Nephron progenitor cell (in vitro differentiated cells): ENCODE measurements at regions not wholly inside any gene's neighbourhood (a gene's known extent, or its start where the extent isn't known, plus 50 kb on each side); places are given as distances from the start of the nearest gene placed in this dataset.

Source experiments
- DNase-seq: peaks from one replicate; pipeline ENCODE4 v3.0.0; 2021
- H3K27ac Mint-ChIP-seq: 2 replicates; pipeline ENCODE4 v1.8.0; 2021; ENCODE audit warnings: mild to moderate bottlenecking, moderate library complexity, mixed read lengths
- H3K27me3 Mint-ChIP-seq: 2 replicates; pipeline ENCODE4 v1.8.0; 2021; ENCODE audit warnings: mild to moderate bottlenecking, low read depth, mixed read lengths; ENCODE audit not compliant: poor library complexity
- H3K36me3 Mint-ChIP-seq: 2 replicates; pipeline ENCODE4 v1.8.0; 2021; ENCODE audit warnings: low read depth, mixed read lengths
- H3K4me1 Mint-ChIP-seq: 2 replicates; pipeline ENCODE4 v1.8.0; 2021; ENCODE audit warnings: mixed read lengths
- H3K4me3 Mint-ChIP-seq: 2 replicates; pipeline ENCODE4 v1.8.0; 2021; ENCODE audit warnings: mild to moderate bottlenecking, moderate library complexity, mixed read lengths
- H3K9me3 Mint-ChIP-seq: 2 replicates; pipeline ENCODE4 v1.8.0; 2021; ENCODE audit warnings: mild to moderate bottlenecking, moderate library complexity, mixed read lengths
- TF ChIP-seq, protein P1 (sequence below): fragments of 200-600 bp; sonication (generic); IDR thresholded peaks from 2 replicates; pipeline ENCODE4 v1.5.0; 2021; ENCODE audit warnings: antibody characterized with exemption

DNA sequence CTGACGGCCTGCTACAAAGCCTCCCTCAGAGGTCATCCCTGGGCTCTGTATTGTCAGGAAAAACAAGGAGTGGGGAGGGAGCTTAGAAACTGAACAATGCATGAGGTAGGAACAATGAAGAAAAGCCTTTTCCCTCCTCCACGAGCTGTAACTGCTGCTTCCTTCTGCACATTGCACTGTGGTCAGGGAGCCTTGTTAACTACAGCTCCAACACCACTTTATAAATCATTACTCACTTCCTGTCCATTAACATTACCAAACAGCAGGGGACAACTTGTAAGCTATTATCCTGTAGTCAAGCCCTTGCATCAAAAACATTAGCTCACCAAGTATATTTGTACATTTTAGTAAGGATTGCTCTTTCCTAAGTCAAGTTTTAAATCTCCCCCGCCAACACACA is 336.0 kb upstream of the NR5A2 start:
- TF ChIP-seq, protein P1, sequence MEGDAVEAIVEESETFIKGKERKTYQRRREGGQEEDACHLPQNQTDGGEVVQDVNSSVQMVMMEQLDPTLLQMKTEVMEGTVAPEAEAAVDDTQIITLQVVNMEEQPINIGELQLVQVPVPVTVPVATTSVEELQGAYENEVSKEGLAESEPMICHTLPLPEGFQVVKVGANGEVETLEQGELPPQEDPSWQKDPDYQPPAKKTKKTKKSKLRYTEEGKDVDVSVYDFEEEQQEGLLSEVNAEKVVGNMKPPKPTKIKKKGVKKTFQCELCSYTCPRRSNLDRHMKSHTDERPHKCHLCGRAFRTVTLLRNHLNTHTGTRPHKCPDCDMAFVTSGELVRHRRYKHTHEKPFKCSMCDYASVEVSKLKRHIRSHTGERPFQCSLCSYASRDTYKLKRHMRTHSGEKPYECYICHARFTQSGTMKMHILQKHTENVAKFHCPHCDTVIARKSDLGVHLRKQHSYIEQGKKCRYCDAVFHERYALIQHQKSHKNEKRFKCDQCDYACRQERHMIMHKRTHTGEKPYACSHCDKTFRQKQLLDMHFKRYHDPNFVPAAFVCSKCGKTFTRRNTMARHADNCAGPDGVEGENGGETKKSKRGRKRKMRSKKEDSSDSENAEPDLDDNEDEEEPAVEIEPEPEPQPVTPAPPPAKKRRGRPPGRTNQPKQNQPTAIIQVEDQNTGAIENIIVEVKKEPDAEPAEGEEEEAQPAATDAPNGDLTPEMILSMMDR, result no peak
- Mint-ChIP-seq H3K27me3 (peaks cover 13% of the 10 kb centered on the region), H3K4me3 (no peak overlapping the region), H3K27ac (peak overlapping the region; percentile 15), H3K36me3 (no peaks in the 10 kb centered on the region), H3K9me3 (no peaks in the 10 kb centered on the region), H3K4me1 (peaks cover 59% of the 10 kb centered on the region)
- no peak for DNase-seq

DNA sequence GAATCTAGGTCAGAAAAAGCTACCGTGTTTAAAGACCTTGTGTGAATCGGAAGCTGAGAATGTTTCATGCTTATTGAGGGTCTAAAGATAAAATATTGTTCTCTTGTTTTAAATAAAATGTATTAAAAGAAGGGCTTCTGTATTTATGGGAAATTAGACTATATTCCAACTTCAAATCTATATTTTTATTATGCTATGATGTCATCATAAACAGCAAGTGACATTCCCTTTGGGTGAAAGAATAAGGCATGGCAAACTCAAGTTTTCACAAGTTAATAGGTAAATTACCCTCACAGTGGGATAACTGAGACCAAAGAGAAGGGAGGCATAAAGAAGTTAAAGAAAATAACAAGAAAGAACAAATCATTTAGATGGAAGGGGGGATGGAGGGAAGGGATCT is 333.8 kb upstream of the NR5A2 start:
- Mint-ChIP-seq H3K4me3 (no peak overlapping the region), H3K27me3 (peaks cover 13% of the 10 kb centered on the region), H3K9me3 (no peaks in the 10 kb centered on the region), H3K4me1 (peaks cover 38% of the 10 kb centered on the region), H3K27ac (no peak overlapping the region), H3K36me3 (no peaks in the 10 kb centered on the region)
- no peak for DNase-seq
- TF ChIP-seq, protein P1, result no peak

DNA sequence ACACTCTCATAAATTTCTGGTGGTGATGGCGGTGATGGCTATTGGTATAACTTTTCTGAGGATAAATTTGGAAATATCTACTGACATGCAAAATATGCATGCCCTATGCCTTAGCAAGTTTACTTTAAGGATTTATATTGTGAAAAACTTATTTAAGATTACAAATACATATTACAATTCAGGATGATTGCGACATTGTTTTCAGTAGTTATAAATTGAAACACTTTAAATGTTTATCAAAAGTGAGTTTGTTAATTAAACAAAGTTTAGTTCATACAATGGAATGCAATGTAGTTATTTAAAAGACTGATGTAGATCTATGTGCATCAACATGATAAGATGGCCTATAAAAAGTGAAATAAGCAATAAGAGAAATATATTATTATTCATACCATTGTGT is 331.3 kb upstream of the NR5A2 start:
- H3K4me3 Mint-ChIP-seq, result no peak overlapping the region
- peaks cover 8% of the 10 kb centered on the region for H3K27me3 Mint-ChIP-seq
- H3K4me1 Mint-ChIP-seq, result peaks cover 21% of the 10 kb centered on the region
- no peaks in the 10 kb centered on the region for H3K36me3 Mint-ChIP-seq
- no peaks in the 10 kb centered on the region for H3K9me3 Mint-ChIP-seq
- TF ChIP-seq, protein P1, result no peak
- DNase-seq, result no peak
- H3K27ac Mint-ChIP-seq, result no peak overlapping the region

DNA sequence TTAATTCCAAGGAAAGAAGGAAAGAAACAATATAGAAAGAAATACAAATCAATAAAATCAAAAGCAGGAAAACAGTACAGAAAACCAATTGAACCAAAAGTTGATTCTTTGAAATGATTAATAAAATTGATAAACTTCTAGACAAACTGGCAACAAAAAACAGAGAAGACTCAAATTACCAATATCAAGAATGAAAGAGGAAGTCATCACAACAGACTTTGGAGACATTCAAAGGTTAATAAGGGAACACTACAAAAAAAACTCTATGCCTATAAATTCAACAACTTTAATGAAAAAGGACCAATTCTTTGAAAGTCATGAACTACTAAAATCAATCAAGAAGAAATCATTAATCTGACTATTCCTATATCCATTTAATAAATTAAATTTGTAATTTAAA is 329.3 kb upstream of the NR5A2 start:
- TF ChIP-seq, protein P1, result no peak
- peaks cover 4% of the 10 kb centered on the region for H3K4me1 Mint-ChIP-seq
- no peak overlapping the region for H3K4me3 Mint-ChIP-seq
- DNase-seq, result no peak
- no peaks in the 10 kb centered on the region for H3K36me3 Mint-ChIP-seq
- H3K9me3 Mint-ChIP-seq, result no peaks in the 10 kb centered on the region
- no peak overlapping the region for H3K27ac Mint-ChIP-seq
- H3K27me3 Mint-ChIP-seq, result peaks cover 6% of the 10 kb centered on the region

DNA sequence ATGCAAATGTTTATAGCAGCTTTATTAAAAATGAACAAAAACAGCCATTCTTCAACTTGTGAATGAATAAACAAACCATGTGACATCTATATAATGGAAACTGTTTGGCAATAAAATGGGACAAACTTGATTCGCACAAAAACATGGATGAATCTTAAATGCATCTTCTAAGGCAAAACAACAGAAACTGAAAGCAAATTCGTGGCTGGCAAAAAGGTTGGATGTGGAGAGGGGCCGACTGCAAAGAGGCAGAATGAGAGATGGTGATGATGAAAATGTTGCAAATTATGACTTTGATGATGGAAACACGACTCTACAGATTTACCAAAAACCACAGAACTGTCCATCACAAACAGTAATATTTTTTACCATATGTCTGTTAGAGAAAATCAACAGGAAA is 327.0 kb upstream of the NR5A2 start:
- no peak for DNase-seq
- Mint-ChIP-seq H3K4me3 (no peak overlapping the region), H3K36me3 (no peaks in the 10 kb centered on the region), H3K9me3 (no peaks in the 10 kb centered on the region), H3K4me1 (peaks cover 12% of the 10 kb centered on the region), H3K27ac (peak overlapping the region; percentile 6), H3K27me3 (no peaks in the 10 kb centered on the region)
- TF ChIP-seq, protein P1, result no peak

DNA sequence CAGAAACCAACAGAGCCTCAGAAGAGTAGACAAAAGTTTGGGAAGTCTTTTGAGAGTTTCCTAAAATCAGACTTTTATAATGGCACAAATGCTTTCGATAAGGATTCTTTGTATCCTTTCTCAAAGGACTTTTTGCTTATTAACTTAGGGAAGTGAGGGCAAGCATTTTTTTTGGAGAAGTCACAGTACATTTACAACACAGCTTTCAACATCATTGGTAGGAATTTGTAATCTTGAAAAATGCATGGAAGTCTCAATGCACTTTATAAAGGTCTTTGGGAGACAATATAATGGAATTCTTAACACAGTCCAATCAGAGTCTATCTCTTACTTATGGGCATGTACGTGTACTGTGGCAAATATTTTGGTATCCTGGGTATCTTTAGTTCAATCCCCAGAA is 325.8 kb upstream of the NR5A2 start:
- Mint-ChIP-seq H3K36me3 (no peaks in the 10 kb centered on the region), H3K27ac (no peak overlapping the region), H3K4me3 (no peak overlapping the region), H3K4me1 (peaks cover 12% of the 10 kb centered on the region), H3K9me3 (no peaks in the 10 kb centered on the region), H3K27me3 (no peaks in the 10 kb centered on the region)
- TF ChIP-seq, protein P1, result no peak
- no peak for DNase-seq
